CD4-positive, alpha-beta T cell treated with Interleukin-1 beta for 1 hour (primary cell): ENCODE measurements at regions not wholly inside any gene's neighbourhood (a gene's known extent, or its start where the extent isn't known, plus 50 kb on each side); places are given as distances from the start of the nearest gene placed in this dataset.
"Not testable (repeated sequence)": the region's sequence is repeated elsewhere in the genome, so short reads cannot be mapped to it uniquely, and the experiment has no call there.

Experiments used
- DNase-seq, 2 donors: peaks; one replicate each; pipeline ENCODE4 v3.0.0-alpha.2; 2020 to 2022

DNA sequence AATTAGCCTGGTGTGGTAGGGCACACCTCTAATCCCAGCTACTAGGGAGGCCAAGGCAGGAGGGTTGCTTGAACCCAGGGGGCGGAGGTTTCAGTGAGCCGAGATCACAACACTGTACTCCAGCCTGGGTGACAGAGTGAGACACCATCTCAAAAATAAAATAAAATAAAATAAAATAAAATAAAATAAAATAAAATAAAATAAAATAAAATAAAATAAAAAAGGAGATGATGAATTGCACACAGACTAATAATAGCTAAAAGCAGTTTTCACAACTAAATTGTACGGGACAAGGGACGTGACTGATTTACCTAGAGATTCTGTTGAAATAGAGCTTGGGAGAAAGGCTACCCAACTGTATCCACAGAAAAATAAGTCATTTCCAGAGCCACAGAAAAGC, 1471.3 kb downstream of the CDH11 start:
- no peak for DNase-seq

DNA sequence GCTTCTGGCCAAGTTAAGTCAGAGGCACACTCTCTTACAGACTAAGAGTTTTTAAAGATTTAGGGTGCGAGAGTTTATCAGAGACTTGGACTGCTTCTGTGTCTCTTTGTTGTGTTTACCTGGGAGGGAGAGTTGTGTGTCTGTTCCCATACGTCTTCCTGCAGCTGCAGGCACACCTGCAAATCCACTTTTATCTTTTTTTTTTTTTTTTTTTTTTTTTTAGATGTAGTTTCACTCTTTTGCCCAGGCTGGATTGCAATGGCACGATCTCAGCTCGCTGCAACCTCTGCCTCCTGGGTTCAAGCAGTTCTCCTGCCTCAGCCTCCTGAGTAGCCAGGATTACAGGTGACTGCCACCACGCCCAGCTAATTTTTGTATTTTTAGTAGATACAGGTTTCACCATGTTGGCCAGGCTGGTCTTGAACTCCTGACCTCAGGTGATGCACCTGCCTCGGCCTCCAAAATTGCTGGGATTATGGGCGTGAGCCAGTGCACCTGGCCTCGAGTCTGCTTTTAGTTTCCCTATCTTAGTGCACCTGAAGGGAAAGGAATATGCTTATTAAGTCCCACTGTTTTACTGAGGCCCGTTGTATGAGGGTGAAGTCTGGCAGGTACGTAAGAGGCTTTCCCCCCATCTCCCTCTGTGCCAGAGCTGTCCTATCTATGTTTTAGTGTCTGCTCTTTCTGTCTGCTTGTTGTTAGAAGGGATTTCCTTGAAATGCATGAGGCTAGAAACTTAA, 1488.0 kb downstream of the CDH11 start:
- not testable (repeated sequence) for DNase-seq

DNA sequence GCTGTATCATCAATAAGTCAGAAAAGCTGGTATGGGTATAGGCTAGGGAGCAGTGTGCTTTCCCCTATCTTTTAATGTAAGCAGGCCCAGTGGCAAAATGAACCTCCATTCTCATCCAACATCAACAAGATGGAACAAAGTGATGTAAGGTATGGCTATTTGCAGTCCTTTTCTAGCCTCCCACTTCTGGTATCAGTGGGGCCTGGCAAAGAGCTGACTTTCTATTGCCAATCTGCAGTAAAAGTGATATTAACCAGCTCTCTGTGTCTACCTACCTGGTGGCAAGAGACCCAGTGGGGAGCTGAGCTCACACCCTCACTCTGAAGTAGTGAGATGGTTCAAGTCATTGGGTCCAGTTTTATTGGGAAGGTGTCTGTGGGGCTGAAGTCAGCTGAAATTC, 1492.6 kb downstream of the CDH11 start:
- no peak for DNase-seq

DNA sequence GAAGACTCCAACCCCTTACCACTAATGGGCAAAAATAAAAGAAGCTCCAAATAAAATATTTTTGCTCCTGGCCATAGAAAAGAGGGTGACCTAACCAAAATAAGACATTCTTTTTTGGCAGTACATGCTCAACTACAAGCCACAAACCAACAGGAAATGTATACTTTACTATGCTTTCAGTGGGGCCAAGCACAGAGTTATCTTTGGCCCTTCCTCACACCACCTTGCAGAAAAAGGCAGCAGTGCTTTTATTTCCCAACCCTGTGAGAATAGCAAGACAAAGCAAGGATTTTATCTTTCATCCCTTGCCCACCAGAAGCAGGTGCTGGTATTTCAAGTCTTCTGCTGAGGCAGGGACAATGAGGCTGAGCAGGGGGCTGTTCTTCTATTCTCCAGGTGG, 1493.1 kb downstream of the CDH11 start:
- DNase-seq, result no peak

DNA sequence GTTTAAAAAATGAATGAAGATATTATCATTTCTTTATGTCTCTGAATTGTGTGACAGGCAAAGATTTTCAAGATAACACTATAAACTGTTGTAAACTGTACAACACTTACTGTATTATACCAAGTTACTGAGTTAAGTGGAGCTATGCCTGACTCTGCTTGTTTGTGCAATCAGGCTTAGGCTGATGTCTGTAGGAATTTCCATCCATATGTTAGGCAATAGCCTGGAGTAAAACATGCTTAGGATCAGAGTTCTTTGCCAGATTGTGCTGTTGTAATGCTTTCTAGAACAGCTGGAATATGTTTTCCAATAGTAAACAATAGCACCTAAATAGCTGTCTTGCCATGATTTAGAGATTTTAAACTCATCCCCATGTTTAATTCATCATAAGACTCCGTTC, 1496.7 kb downstream of the CDH11 start:
- DNase-seq, result no peak

DNA sequence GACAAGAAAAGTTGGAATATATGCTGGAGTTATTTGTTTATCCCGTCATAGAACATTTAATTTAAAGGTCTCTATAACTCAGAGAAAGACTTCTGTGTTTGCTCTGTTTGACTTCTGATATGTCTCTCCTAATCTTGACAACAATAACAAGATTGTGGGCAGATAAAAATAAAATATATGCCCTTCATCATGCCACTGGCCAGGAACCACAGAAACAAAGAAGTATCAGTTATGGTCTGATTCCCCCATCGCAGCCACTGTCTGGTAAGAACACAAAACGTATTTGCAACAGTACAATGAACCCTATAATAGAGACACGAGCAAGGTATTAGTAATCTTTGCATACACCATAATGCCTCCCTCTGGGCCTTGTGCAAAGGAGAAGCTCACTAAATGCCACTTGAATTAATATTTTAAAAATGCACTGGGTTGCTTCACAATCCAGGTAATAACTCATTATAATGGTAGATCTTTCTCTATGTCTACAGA, 1498.3 kb downstream of the CDH11 start:
- DNase-seq, result no peak

DNA sequence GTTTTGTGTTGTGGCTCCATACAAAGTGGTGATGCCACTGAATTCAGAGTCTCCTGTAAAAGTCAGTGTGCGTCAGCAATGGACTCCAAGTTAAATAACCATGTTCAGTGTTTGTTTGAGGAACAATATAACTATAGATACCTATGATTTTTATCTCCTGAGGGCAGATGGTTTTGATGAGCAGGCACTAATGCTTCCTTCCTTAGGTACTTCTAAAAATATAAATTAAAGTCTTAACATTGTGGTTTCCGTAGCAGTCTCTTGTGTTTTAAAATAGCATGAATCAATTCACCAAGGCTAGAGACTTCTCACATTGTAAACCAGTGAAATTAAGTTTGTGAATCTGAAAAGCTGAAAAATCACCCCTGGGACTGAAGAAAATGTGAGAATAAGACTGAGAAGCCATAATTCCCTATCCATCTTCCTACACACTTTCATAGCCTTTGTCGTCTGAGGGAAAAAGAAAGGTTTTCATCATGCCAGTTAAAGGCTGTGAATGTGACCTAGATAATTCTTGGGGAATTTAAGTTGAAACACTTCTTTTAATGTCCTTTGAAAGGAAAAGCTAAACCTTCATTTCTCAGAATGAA, 1502.9 kb downstream of the CDH11 start:
- no peak for DNase-seq

DNA sequence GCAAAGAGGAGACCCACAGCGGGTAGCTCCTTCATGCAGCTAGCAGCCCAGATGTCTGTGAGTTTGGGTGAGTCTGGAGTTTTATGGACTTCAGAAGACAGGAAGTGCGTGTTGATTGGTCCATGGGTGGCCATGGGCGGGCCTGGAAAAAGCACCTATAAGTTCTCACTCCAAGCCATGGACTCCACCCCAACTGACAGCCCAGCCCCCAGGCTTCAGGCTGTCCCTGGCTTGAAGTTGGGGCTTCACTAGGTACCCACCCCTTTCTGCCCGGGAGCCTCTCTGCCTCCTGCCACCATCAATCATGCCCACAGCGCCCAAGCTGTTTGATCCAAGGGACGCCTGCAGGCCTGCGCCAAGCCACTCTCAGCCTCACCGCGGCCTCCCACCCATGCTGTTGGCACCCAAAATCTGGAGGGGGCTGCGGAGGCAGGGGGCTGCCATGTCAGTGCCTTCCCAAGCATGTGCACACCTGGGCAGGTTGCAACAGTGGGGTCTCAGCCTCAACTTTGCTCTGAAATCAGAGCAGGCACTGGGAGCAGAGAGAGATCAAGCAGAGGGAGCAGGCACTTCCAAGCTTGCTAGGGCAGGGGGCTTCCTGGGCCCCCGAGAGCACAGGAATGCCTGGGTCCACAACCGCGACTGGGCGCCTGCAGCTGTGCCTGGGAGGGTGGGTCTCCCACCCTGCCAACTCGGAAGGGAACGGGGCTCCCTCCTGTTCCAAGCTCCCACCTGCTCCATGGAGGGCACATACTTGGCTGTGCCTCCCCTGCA, 1503.7 kb downstream of the CDH11 start:
- no peak for DNase-seq

DNA sequence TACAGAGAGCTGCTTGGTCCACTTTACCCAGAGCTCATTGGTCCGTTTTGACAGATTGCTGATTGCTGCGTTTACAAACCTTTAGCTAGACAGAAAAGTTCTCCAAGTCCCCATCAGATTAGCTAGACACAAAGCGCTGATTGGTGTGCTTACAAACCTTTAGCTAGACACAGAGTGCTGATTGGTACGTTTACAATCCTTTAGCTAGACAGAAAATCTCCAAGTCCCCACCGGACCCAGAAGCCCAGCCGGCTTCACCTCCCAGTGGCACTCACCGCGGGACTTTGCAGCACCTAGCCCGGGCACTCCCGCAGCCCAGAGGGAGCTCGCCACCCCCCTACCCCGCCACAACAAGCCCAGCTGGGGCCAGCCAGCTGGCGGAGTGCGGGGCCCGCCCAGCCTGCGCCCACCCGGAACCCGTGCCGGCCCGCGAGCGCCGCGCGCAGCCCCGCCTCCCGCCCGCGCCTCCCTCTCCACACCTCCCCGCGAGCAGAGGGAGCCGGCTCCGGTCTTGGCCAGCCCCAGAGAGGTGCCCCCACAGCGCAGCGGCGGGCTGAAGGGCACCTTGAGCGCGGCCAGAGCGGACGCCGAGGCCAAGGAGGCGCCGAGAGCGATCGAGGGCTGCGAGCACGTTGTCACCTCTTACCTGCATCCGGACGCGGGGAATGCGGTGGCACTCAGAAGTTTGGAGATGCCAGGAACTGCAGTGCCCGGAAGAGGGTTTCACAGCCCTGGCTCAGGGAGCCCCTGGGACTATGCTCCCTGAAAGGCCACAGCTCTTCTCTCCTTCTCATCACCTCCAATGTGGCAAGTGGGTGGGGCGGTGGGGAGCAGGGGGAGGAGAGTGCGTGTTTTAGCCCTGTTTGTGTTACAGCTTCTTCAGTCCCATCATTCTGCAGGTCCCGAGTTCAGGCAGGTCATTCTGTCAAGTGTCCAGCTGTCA, 1504.5 kb downstream of the CDH11 start:
- DNase-seq, result no peak

DNA sequence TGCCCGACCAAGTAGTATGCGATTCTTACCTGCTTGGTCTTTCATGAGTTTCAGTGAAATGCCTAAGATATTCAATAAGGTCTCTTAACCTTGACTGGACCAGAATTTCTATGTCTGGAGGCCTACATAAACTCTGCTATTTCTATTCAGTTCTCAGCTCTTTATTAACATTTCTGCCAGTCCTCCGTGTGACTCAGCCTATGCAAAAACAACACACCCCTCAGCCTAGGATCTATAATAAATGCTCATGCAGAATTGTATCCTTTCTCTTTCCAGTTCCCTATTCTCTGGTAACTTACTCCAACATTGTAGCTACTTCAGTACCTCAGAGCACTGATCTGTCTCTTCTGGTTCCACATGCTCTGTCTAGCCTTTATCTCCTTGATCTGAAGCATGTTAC, 1507.4 kb downstream of the CDH11 start:
- no peak for DNase-seq

DNA sequence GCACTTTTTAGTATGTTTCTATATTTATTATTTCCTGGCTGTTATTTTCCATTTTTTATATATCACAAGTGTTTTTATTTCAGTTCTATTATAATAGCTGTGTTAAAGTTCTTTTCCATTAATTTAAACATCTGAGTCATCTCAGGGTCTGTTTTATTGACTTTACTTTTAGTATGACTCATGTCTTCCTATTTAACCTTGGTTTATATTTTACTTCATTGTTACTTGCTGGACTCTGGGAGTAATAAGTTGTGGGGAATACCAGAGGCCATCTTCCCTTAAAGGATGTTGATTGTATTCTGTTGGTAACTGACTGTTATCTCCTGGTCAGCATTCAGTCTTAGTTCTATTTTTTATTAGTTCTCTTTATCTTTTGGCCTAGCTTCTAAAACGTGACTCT, 1508.2 kb downstream of the CDH11 start:
- DNase-seq, result no peak

DNA sequence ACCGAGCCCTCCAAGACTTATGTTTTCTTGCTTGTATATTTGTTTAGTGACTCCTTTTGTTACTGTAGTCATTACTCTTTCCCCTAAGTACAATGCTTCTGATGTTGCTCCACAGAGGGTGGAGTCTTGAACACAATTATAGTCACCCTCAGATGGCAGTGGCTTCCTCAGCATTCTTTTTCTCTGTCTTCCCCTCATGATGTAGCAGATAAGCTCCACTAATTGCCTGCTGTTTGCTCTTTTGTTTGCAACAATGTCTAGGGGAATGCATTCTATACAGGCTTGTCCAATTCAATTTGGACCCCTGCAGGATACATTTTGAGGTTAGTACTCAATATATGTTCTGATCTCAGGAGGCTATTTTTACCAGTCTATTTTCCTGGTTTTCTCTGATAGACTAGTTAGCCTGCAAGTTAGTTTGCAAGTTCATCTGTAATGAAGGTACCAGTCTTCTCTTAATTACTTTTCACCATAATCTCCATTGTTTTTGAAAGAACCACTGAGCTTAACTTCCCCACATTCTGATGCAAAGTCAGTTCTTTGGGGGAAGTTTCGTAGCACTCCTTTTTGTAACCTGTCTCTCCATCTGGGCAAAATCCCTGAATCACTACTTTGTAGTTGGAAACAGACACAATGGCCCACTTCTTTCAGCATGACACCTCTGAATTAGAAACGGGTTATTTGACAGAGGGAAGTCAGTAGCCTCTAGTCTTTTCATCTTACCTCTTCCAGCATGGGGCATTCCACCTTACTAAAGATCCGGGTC, 1509.2 kb downstream of the CDH11 start:
- no peak for DNase-seq

DNA sequence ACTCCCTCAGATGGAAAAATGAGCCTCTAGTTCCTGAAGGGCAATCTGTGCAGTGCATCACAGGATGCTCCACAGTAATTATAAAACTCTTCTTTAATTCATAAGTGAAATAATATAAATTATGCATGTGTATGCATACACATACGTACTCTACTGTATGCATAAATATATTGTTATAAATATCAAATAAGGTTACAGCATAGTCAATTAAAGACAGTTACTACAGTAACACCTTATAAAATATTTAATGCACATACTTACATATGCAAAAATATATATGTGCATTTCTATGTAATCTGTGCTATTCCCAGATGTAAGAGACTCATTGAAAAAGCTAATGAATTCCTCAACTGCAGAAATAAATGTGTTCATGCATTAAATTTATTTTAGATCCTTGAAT, 1515.1 kb downstream of the CDH11 start:
- DNase-seq, result no peak

DNA sequence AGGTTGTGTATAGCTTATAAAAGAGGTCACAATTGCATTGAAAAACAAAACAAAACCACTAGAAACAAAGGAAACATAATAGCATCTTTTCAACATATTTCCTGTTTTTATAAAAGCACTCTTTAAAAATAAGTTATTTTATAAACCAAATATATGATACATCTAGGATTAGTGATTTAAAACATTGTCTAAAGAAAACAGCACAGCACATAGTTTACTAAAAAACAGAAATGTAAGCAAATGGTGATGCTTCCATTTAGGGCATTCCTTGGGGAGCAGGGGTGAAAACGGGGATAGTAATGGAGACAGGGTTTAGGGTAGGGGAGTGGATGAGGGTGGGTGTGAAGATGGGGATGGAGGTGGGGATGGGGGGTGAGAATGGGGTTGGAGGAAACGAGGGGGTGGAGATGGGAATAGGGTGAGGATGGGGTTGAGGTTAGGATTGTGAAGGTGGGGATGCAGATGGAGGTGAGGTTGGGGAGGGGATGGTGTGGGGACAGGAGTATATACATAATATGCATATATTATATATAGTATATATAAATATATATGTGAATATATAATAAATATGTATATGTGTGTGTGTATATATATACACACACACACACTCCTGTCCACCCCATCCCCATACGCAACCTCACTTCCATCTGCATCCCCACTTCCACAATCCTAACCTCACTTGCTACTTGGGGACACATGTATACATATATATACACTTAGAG, 1519.5 kb downstream of the CDH11 start:
- no peak for DNase-seq

DNA sequence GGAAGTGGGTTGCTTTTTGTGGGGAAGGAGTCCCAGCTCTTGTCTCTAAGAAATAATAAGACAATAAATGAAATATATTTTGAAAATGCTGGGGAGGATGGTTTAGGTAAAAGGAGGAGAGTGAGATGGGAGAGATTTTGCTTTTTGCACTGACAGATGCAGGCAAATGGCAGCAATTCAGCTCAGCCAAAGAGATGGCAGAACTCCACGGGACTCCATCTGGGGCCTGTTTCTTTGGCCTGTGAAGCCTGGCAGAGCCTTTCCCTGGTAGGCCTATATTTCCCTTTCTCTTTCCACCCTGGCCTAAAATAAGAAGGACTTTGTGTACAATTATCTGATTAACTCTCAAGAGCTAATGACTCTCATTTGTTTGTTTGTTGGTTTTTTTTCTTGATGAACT, 1525.1 kb downstream of the CDH11 start:
- DNase-seq, result no peak

DNA sequence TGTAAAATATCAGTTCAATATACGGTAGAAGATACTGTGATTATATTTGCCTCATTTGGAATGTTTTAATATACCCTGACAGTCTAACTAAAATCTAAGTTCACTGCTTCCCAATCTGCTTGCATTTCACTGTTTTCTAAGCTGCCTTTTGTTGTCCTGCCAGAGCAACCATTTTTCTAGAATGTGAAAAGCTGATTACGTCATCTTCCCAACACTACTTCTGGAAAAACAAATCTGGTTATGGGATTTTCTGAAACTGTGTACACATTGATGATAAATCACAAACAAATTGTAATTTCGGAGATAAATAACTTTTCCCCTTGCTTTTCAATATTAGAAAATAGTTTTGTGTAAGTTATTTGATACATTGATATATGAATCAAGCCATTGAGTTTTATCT, 1529.0 kb downstream of the CDH11 start:
- DNase-seq, result no peak

DNA sequence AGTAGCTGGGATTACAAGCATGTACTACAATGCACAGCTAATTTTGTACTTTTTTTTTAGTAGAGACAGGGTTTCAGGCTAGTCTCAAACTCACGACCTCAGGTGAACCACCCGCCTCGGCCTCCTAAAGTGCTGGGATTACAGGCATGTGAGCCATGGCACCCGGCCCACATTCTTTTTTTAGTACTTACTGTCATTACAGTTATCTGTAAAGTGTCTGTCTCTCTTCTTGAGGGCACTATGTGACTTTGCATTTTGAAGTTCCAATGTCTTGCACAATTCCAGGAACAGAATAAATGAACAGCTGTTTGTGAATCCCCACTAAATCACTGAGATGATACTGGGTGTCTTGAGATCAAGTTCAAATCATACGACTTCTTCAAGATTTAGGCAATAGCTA, 1540.3 kb downstream of the CDH11 start:
- no peak for DNase-seq

DNA sequence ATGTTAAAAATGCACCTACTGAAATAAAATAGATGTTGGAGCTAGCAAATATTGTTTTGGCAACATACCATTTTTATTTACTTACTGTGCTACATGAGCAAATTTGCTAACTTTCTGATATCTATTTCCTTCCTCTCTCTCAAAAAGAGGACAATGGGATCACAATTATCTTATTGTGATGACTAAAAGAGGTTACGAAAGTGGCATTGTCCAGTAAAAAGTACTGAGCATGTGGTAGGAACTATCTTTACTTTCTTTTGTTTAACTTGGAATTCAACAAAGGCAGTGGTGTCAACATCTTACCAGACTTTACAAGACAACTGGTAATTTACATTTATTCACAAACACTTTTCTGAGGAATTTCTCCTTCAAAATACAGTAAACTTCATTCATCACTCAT, 1542.6 kb upstream of the CDH8 start:
- no peak for DNase-seq

DNA sequence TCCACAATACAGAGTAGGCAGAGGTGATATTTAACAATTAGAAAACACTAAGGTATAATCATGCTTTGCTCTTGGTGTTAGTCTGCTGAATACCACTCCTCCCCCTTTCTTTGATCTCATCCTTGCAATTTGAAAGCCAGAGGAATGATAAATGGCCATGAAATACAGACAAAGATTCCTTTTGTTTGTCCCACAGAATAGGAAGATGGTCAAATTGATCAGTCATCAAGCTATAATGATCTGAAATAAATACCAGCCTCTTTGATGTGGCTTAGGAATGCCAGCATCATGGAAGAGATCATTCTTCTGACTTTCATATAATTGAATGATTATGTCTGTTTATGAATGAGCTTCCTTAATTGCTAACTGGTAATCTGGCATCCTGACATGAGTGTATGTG, 1541.7 kb upstream of the CDH8 start:
- no peak for DNase-seq

DNA sequence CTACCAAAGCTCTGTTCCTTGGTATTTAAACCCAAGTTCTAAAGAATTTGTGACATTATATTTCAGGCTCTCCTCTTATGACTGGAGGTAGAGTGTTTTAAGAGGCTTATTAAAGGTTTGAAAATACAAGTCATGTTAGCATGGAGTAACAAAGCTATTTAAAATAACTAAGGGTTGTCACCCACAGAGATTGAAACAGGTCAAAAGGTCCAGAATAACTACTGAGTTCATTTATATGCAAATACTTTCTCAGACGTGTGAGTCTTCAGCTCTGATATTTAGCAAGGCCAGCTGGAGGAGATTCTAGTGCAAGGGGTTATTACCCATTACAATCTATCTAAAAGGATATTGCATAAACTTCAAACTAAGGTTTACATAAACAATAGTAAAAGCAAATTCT, 1538.8 kb upstream of the CDH8 start:
- DNase-seq, result no peak

DNA sequence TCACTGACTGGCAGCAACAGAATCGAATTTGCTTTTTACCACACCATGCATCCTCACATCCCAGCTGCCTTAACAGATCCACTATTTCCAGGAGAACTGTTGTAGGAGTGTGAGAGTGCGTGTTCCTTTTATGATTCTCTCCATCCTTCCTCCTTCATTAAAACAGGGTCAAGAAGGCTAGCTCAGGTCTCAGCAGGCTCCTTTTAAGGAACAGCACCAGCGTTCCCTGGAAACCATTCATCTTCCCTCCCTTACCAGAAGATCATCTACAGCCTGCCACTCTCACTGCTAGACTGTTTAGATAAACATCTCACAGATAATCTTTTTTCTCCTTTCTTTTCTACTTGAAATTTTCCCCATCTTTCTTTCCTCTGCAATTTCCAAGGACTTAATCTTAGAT, 1531.9 kb upstream of the CDH8 start:
- DNase-seq, result no peak
